GM21526 (cell line): ENCODE measurements at regions not wholly inside any gene's neighbourhood (a gene's known extent, or its start where the extent isn't known, plus 50 kb on each side); places are given as distances from the start of the nearest gene placed in this dataset.
"Not testable (repeated sequence)": the region's sequence is repeated elsewhere in the genome, so short reads cannot be mapped to it uniquely, and the experiment has no call there.

ENCODE experiments used
- ATAC-seq: cut with Tn5 transposase; IDR thresholded peaks from one replicate; pipeline ENCODE4 v1.9.1; 2021; ENCODE audit warnings: moderate library complexity; ENCODE audit not compliant: unreplicated experiment, low FRiP score

DNA sequence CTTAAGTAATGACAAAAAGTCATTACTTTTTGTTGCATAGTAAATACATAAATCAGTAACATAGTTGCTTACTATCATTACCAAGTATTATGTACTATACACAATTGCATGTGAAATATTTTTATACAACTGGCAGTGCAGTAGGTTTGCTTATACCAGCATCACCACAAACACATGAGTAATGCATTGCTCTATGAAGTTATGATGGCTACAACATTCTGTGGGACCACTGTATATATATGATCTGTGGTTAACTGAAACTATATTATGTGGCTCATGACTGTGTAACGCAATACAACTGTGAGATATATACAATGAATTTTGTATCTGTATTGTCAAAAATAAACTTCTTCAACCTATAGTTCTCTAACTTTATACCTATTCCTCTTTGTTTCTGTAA is 113.7 kb upstream of the RBMS3 start:
- no peak for ATAC-seq

DNA sequence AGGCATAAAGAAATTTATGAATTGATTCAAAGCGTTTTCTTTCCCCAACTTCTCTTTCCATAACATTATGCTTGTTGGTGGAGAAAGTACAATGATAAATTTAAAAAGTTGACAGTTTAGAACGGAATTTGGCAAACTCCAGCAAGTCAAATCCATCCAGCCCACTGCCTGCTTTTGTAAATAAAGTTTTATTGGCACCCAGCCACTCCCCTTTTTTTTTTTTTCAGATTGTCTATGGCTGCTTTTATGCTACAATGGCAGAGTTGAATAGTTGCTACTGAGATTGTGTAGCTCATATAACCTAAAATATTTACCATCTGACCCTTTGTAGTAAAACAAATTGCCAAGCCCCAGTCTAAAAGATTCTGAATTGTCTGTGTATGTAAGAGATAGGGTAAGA is 112.8 kb upstream of the RBMS3 start:
- no peak for ATAC-seq

DNA sequence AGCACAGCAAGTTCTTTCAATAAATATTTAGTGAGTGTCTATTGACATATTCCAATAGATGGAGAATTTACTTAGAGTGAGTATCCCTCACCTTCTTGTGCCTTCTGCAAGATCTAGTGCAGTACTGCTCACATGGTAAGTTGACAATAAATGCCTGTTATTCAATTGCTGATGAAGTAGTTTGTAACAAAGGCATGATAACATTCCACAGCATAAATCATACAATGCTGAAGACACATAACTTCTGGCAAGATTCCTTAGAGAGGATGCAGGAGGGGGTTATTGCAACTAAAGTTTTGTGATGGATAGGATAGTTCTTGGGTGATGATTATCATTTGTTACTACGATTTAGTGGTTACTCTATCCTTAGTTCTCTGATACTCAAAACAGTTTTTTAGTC is 112.2 kb upstream of the RBMS3 start:
- ATAC-seq = no peak

DNA sequence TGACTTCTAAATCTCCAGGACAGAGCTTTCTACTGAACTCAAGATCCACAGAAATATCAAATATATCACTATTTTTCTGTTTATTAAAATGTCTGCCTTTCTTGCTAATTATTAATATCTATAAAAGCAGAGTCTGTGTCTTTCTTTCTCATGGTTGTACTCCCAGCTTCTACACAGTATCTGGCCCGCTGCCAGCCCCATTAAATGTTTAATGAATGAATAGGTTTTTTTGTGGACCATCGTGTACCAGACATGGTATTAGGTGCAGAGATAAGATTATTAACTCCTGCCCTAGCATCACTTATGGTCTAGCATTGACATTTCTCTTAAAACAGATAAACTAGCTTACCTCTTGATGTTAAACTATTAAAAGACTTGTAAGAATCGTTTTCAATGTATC is 111.4 kb upstream of the RBMS3 start:
- no peak for ATAC-seq

DNA sequence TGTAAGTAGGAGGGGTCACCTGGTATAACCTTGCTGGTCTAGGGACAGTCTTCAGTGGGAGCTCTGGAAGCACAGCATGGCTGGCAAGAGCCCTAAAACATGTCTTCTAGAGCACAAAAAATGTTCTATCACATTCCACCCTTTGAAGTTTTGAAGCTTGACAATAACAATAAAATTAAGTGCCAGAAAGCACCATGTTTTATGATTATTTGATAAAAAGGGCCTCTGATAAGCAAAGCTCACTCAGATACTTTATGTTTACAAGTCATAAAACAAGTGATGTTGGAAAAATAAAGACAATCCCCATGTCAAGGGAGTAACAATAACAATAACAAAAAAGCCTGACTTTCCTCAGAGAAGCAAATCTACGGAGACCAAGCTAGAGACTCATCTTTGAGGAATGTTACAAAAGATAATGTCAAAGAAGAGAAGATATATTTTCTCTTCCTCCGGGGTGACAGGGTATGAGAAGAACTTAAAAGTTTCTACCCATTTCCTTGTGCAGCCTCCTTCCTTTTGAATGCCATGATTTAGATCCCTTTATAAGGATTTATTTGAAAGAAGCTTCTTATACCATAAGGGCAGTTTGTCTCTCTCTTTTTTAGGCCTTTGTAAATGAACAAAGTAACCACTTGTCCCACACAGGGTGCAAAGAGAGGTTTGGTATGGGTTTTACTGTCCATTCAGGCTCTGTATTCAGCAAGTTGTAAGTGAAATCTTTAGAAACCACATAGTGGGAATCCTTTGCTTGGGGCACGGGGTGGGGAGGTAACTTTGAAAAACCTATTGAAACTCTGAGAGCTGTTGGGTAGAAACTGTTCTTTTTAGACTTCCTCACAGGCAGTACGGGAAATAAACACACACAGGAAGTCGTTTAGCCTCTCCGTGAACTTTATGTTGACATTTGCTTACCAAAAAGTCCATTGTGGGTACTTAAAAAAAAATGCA is 109.6 kb upstream of the RBMS3 start:
- no peak for ATAC-seq

DNA sequence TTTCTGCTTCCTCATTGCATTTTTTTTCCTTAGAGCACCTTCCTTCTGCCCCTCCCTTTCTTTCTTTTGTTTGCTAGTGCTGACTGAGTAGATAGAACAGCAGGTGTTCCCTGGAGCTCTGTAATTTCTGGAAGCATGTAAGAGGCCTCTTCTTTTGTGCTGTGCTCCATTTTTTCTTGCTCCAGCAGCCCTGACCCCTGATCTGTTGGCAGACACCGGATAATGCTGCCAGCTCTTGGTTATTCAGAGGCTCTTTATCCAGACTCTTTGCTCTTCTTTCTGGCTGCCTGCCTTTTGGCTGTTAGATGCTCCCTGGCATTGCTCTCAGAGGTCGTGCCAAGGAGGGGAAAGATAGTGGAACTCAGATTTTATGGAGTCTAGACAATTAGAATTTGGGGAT is 104.4 kb upstream of the RBMS3 start:
- ATAC-seq = no peak

DNA sequence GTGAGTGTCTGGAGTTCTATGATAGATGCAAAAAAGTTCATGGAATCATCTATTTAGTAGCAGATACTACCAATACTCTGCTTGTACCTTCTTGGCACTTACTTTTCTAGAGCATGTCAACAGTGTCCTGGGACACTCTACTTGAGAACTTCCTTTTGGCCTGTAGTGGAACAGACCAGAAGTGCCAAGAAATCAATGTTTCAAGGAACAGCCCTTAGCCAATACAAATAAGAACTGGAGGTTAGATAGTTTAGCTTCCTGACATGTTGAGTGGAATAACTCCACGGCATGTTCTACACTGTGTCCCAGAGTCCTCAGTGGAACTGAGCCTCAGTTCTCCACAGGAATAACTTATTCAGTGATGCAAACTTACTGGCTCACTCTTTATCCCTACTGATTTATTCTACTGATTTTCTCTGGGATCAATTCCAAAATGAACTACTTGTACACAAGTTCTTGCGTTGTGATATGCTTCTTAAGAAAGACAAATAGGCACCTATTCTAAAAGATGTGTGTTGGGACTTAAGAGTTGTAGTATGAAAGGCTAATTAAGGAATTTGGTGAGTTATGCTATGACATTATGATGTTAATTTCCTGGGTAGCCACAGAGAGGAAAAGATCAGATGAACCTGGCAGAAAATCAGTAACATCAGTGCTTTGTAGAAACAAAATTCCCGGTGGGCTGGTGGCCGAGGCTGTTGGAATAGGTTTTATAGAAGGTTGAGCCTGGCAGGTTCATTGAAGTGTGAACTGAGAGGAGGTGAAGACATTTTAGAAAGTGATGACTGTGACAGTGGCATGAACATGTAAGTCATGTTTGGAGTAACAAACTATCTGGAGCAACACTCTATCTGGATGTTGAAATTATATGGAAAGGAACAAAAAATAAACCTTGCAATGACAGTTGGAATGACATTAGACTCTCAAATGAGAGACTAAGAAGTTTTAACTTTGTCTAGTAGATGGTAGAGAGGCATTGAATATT is 101.8 kb upstream of the RBMS3 start:
- no peak for ATAC-seq

DNA sequence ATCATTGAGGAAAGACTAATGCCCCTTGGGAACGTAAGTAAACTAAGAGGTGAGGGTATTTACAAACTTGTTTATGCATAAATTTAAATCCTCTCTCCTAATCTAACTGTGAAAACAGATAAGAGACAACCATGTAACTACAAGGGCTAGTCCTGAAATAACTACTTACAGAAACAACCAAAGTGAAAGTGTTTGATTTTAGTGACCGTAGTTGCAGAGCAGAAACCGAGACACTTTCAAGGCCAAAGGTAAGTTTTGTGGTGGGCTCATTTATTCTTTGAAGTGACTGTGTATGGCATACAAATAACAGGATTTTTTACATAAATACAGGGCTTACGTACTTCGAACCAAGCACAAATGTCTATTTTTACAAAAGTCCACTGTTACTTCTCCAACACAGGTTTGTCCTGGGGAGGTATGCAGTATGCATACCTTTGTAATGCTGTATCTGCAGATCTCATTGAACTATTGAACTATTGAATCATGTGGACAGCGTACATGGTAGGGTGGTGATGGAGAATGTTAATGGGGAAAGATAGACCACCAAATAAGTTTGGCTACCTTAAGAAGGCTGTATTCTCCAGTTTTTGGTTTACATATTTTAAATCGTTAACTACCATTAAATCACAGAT is 99.6 kb upstream of the RBMS3 start:
- peak; percentile 60 for ATAC-seq

DNA sequence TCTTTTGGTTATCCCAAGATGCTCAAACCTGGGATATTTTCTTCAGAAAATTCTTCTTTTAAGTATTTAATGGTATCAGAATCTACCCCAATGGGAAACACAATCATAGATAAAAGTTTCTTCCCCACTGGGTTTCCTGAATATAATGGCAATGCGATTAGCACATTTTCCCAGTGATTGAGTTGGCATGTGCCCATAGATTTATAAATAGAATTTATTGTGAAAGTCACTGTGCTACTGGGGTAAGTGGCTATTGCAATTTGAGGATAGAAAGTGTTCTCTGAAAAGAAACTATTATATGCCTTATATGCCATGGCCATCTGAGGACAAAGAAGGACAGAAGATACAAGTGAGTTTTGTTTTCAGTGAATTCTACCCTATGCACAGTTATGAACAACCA is 99.0 kb upstream of the RBMS3 start:
- ATAC-seq = no peak

DNA sequence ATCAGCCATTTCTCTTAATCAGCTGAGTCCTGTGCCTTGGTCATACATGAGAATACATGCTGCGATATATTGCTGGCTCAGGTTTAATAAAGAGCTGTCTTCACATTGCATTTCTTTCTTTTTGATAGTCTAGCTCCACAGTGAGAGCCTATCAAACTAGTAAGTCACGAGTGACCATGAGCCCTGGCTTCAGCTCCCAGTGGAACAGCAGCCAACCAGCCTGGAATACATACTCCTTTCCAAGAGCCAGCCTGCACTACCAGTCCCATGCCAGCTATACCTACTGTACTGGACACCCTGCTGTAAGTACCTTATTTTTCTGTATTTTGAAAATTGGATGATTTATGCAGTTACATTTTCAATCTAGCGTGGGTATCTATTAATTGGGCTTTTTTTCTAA is 98.0 kb upstream of the RBMS3 start:
- ATAC-seq = not testable (repeated sequence)

DNA sequence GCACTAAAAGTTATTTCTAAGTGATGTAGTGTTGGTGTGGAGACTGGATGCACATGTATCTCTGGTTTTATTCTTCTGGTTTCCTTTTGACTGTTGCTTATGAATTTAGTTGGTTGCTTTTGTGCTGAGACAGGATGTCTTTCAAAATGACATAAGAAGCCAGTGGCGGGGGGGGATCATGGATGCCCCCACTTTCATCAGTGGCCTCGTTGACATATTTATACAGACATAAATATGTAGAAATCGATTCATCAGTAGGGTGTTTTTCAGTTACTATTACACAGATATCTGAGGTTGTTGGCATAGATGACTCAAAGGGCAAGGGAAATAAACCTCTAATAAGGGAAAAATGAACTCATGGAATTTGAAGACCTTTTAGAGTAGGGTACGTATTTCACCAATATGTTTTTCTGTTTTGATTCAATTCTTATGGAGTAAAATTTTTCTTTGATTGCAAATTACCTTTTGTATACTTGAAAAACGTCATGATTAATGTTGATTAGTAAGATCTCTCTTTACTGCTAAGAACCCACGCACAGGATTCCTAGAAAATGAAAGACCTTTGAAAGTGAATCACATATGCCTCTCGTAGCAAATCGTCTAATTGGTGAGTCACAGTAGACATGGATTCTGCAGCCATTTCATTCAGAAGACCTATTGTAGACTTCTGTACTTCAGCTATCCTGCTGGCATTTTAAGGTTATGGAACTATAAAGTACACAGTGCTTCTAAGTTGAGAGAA is 97.4 kb upstream of the RBMS3 start:
- no peak for ATAC-seq

DNA sequence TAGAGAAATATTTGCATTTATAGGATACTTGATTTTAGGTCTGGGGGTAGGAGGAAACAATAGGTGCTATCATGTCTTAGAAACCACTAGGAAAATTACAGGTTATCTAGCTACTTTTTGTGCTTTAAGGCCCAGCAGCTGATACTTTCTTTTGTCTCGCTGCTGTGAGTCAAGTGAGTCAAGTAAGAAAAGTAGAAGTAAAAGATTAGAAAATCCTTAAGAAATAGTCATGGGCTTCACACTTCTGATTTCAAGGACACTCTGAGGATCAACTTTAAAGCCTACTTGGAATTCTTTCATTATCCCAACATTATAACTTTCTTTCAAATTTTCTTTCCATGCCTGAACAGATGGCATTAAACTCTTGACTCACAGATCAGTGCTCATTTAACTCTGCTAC is 95.2 kb upstream of the RBMS3 start:
- no peak for ATAC-seq

DNA sequence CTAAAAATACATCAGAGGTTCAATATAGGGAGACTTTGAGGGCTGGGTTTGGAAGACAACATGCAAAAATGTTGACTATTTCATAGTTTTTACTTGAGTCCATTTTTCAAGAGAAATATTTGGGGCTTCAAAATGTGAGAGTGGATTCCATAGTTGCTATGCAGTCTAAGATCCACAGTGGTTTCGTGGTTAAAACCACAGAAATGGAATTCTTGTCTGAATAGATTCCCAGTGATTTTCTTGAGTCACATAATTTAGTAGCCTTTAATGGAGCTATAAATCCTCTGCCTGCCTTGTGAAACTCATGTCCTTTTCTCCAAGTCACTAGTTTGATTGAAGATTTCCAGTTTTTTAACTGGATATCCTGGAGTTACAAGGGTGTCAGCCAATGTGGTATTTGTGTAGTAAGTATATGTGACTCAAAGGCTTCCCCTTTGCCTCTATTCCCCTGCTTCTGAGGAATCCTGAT is 94.7 kb upstream of the RBMS3 start:
- no peak for ATAC-seq

DNA sequence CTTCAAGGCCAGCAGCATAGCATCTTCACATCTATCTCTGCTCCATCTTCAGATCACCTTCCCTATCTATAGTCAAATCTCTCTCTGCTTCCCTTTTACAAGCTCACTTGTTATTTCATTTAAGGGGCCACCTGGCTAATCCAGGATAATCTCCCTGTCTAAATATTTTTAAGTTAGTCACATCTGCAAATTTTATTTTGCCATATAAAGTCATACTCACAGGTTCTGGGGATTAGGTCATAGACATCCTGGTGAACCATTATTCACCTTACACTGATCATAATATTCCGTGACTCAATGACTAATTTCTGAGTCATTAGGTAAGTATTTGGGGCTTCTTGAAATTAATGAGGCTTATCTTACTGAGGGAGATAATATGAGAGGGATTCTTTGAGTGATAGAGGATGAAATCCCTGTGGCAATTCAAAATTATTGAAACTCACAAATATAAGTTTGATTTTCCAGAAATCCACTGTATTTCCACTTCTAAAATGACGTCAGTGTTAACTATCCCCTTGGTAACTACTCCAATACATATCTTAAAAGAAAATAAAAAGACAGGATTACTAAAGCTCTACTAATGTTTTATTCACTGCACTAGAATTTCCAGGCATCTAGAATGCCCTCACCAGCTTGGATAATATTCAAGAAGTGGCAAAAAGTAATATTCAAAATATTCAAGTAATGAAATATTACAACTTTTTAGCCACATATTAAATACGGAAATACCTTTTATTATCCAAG is 93.7 kb upstream of the RBMS3 start:
- ATAC-seq = no peak

DNA sequence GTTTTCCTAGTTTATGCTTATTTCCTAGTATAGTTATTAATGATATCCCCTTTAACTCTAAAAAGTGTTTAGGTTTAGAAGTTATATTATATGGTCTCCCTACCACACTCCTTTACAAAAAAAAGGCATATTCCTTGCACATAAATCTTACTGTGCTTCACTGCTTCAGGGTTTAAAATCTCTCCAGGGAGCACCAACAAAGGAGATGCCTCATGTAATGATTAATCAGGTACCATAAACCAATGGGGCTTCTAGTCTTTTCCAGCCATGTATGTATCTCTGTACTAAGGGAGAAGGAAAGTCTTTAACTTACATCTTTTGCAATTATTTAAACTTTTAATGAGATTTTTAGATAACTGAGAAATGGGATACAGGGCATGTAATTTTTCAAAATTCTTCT is 91.5 kb upstream of the RBMS3 start:
- no peak for ATAC-seq

DNA sequence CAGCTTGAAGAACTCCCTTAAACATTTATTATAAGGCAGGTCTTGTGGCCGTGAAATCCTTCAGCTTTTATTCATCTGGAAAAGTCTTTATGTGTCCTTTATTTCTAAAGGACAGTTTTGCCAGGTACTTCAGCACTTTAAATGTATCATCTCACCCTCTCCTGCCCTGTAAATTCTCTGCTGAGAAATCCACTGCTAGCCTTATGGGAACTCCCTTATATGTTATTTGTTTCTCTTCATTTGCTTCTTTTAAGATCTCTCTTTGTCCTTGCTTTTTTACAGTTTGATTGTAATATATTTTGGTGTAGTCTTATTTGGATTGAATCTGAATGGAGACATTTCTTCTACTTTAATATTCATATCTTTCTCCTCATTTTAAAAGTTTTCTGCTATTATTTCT is 86.7 kb upstream of the RBMS3 start:
- no peak for ATAC-seq

DNA sequence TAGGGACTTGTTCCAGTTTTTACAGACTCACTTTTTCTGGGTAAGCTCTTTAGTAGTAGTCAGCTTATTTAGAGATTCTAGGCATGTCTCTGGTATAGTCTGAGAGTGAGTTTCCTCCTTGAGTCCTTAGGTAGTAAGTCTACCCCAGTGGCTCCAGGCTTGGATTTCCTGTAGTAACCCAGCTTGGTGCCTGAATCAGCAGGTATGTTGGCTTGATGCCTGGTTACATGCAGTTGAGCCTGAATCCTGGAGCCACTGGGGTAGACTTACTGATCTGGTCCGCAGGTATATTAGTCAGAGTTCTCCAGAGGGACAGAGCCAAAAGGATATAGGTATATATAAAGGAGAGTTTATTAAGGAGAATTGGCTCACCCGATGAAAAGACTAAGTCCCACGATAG is 85.8 kb upstream of the RBMS3 start:
- ATAC-seq = no peak

DNA sequence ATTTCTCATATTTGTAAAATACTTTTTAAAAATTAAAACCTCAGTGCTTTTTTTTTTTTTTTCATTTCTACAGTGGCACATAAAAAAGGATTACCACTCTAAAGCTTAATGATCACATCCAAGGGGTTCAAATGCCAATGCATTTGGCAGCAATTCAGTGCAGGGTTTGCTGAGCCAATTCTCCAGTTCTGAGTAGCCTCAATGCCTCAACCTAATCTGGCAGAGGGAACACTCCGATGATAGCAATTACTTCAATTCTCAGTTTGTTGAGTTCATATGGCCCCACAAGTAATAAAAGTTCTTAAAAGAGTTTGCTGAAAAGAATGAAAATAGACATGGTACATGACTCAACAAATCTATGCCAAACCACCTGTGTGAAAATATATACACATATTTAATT is 79.3 kb upstream of the RBMS3 start:
- ATAC-seq = no peak

DNA sequence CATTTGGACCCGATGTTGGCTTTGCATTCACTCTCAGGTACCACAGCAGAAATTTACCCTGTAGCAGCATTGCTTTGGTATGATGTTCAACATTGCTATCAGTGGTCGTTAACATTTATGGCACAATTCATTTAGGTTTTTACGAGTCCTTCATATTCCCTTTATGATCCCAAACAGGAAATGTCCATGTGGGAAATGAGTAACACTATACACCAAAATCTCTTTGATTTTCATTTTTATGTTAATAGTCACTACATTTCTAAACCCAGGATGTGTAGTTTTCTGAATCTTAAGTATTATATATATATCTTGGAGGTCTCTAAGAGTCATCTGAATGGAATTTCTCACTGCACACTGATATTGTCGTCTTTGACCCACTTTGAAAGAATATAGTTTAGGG is 78.5 kb upstream of the RBMS3 start:
- ATAC-seq = no peak
